ENCODE measurements at regions not wholly inside any gene's neighbourhood (a gene's known extent, or its start where the extent isn't known, plus 50 kb on each side); places are given as distances from the start of the nearest gene placed in this dataset.
"Not testable (repeated sequence)": the region's sequence is repeated elsewhere in the genome, so short reads cannot be mapped to it uniquely, and the experiment has no call there.

DNA sequence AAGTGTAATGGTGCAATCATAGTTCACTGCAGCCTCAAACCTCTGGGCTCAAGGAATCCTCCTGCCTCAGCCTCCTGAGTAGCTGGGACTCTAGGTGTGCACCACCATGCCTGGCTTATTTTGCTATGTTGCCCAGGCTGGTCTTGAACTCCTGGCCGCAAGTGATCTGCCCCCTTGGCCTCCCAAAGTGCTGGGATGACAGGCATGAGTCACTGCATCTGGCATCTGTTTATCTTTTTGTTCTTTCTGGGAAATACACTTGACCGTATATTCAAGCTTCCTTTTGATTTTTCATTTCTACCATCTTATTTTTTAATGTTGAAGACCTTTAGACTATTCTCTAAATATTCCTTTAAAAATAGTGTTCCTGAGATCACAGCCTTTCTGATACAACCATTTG, 82.4 kb upstream of the OSBPL8 start:
- H3K4me1 Mint-ChIP-seq: peaks cover 6% of the 10 kb centered on the region
- H3K36me3 Mint-ChIP-seq: no peaks in the 10 kb centered on the region
- no peak overlapping the region for H3K4me3 Mint-ChIP-seq
- H3K9me3 Mint-ChIP-seq: no peaks in the 10 kb centered on the region
- DNase-seq: no peak
- H3K27me3 Mint-ChIP-seq: no peaks in the 10 kb centered on the region
- no peak overlapping the region for H3K27ac Mint-ChIP-seq

DNA sequence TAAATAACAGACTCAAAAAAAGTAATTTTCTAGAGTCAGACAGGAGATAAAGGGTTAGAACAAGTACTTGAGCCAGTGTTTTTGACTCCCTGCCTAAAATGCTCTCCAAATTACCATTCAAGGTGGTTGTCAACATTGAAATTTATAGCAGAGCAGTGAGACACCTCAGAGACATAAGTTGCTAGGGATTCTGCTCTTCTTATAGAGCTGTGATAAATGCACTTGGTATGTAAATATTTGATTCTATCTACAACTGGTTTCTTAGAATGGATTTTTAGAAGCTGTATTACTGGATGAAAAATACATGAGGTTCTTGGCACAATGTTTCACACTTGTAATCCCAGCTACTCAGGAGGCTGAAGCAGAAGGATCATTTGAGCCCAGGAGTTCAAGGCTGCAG, 83.9 kb upstream of the OSBPL8 start:
- no peak overlapping the region for H3K4me3 Mint-ChIP-seq
- no peak for DNase-seq
- H3K27me3 Mint-ChIP-seq: no peaks in the 10 kb centered on the region
- no peaks in the 10 kb centered on the region for H3K36me3 Mint-ChIP-seq
- H3K27ac Mint-ChIP-seq: no peak overlapping the region
- H3K9me3 Mint-ChIP-seq: no peaks in the 10 kb centered on the region
- peaks cover 3% of the 10 kb centered on the region for H3K4me1 Mint-ChIP-seq

DNA sequence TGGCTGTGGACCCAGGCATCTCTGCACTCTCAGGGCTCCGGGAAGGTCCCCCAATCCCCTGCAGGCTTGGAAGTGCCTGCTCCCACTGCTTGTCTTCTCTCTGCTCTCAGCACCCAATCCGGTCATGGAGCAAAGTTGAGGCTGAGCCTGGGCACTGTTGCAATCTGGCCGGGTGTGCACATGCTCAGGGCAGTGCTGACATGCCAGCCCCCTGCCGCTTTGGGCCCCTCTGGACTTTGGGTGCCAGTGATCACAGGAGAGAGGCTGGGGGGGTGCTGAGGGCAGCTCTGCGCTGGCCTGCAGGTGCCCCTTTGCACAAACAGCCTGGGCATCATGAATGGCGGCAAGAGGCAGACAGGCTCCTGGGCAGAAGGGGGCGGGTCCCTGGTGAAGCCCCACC, 85.4 kb upstream of the OSBPL8 start:
- no peak overlapping the region for H3K27ac Mint-ChIP-seq
- no peak overlapping the region for H3K4me3 Mint-ChIP-seq
- H3K36me3 Mint-ChIP-seq: no peaks in the 10 kb centered on the region
- no peaks in the 10 kb centered on the region for H3K4me1 Mint-ChIP-seq
- no peaks in the 10 kb centered on the region for H3K27me3 Mint-ChIP-seq
- H3K9me3 Mint-ChIP-seq: no peaks in the 10 kb centered on the region
- no peak for DNase-seq

DNA sequence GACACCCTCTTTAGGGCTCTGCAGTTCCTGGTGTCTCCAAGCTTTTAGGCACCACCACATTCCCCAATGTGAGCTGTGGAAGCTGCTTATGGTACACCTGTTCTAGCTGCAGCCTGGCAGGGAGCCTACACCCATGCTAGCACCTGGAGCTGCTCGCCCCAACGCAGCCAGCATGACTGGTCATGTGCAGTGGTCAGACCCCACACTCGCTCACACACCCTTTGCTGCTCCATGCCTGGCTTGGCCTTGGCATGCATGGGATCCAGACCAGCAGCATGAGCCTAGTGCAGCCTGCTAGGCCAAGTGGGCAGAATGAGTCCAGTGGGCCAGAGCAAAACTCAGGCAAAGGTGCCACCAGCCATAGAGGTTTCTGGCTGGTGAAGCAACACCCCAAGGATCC, 86.4 kb upstream of the OSBPL8 start:
- DNase-seq: no peak
- H3K27ac Mint-ChIP-seq: no peak overlapping the region
- no peaks in the 10 kb centered on the region for H3K4me1 Mint-ChIP-seq
- H3K4me3 Mint-ChIP-seq: no peak overlapping the region
- H3K36me3 Mint-ChIP-seq: no peaks in the 10 kb centered on the region
- no peaks in the 10 kb centered on the region for H3K27me3 Mint-ChIP-seq
- H3K9me3 Mint-ChIP-seq: no peaks in the 10 kb centered on the region

DNA sequence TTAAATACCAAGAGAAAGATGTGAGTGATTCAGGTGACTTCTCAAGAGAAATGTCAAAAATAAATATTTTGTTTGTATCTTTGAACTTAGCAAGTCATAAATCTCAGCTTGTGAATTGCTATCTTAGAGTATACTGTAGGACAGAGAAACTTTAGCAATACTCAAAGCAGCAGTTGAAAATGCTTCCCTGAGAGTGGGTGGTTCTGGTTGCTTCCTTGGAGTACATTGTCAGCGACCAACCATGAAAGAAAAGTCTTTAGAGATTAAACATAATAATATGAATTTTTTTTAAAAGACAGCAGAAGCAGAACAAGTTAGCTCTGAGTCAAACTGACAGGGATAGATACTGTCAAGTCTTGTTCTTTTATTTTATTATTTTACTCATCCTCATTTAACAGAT, 86.8 kb upstream of the OSBPL8 start:
- H3K4me3 Mint-ChIP-seq: no peak overlapping the region
- no peak overlapping the region for H3K27ac Mint-ChIP-seq
- H3K36me3 Mint-ChIP-seq: no peaks in the 10 kb centered on the region
- no peaks in the 10 kb centered on the region for H3K27me3 Mint-ChIP-seq
- H3K4me1 Mint-ChIP-seq: no peaks in the 10 kb centered on the region
- no peak for DNase-seq
- no peaks in the 10 kb centered on the region for H3K9me3 Mint-ChIP-seq

DNA sequence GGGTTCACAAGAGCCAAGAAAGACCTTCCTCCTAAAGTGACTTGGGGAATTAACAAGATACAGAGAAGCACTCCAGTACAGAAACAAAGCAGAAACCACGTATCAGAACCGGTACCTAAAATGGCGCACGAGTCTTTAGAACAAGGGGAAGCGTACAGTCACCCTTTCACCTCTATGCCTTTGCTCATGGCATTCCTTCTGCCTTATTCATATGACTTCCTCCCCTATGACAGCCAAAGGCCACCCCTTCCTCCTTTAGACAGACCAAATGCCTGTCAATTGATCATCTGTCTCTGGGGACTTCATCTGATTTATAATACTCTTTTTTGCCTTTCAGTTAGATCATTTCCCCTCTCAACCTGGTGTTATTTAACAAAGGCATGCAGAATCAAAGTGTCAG, 89.5 kb upstream of the OSBPL8 start:
- DNase-seq: no peak
- Mint-ChIP-seq H3K36me3 (no peaks in the 10 kb centered on the region), H3K27me3 (no peaks in the 10 kb centered on the region), H3K4me1 (no peaks in the 10 kb centered on the region), H3K4me3 (no peak overlapping the region), H3K9me3 (no peaks in the 10 kb centered on the region), H3K27ac (no peak overlapping the region)

DNA sequence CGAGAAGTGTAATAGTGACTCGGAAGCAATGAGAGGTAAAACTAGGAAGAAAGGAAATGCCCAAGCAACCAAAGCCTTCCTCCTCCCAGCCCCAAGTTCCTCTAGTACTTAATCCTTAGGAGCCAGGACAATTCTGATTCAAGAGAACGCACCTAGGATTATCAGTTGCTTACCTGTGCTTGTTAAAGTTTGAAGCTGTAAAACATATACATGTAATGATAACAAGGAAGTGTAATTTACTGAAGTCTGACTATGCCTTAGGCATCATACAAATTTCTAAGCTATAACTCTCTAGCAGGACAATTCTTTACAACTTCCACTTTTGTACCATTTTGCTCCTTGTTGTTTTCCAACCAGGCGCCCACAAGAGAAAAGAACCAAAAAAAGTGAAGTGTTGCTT, 92.8 kb upstream of the OSBPL8 start:
- Mint-ChIP-seq H3K27ac (no peak overlapping the region), H3K36me3 (no peaks in the 10 kb centered on the region), H3K4me3 (no peak overlapping the region), H3K9me3 (no peaks in the 10 kb centered on the region), H3K27me3 (no peaks in the 10 kb centered on the region), H3K4me1 (no peaks in the 10 kb centered on the region)
- no peak for DNase-seq

DNA sequence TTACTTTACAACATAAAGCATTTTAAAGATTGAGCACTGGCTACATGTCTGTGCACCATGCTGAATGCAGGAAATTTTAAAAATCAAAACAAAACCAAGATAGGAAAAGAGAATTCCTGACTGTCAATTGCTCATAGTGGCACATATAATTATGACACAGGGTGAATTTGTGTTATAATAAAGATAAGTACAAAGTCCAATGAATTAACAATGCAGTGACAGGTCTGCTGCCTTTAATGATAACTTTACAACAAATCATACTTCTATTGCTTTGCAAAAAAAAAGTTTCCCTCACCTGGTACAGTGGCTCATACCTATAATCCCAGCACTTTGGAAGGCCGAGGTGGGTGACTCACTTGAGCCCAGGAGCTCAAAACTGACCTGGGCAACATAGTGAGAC, 93.8 kb upstream of the OSBPL8 start:
- Mint-ChIP-seq H3K4me3 (no peak overlapping the region), H3K9me3 (peaks cover 3% of the 10 kb centered on the region), H3K27ac (no peak overlapping the region), H3K36me3 (no peaks in the 10 kb centered on the region), H3K27me3 (no peaks in the 10 kb centered on the region), H3K4me1 (no peaks in the 10 kb centered on the region)
- no peak for DNase-seq

DNA sequence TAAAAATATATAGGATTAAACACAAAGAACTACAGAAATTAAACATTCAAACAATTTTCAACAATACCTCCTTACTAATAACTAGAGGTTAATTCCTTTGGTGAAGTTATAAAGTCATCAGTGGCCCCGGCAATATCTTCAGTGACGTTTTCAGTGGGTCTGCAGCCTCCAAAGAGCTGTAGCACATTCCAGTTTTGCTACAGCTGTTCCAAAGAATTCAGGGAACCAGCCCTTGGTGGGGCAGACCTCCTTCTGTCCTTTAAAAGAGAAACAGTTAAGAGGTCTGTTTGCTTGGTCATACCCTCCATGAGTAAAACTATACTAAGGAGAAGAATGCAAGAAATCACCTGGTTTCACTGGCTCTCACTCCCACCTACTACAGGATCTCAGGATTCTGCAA, 99.2 kb upstream of the ZDHHC17 start:
- peaks cover 8% of the 10 kb centered on the region for H3K4me1 Mint-ChIP-seq
- no peaks in the 10 kb centered on the region for H3K9me3 Mint-ChIP-seq
- peaks cover 4% of the 10 kb centered on the region for H3K27me3 Mint-ChIP-seq
- H3K4me3 Mint-ChIP-seq: no peak overlapping the region
- no peak overlapping the region for H3K27ac Mint-ChIP-seq
- no peaks in the 10 kb centered on the region for H3K36me3 Mint-ChIP-seq
- DNase-seq: no peak

DNA sequence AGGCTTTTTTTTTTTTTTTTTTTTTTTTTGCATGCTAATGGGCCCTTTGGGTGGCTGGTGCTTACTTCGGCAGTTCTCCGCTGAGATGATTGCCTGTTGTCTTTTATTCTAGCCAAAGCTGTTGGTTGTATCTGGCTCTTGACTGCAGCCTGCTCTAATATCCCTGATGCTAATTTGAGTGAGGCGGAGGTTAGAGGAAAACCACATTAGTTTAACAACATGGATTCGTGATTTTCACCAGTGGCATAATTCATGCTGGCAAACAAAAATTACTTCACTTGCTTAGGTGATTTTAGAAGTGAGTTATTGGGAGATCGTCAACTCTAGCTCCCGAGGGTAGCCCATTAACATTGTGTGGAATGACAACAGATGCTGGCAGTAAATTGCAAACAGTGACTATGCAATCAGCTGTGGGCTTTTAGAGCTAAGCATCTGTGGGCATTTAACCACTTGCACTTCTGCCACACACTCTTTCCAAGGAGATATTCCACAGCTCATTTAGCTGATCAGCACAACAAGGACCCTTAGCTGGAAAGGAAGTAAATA, 97.6 kb upstream of the ZDHHC17 start:
- H3K4me1 Mint-ChIP-seq: peaks cover 8% of the 10 kb centered on the region
- no peaks in the 10 kb centered on the region for H3K9me3 Mint-ChIP-seq
- H3K27me3 Mint-ChIP-seq: peaks cover 4% of the 10 kb centered on the region
- H3K27ac Mint-ChIP-seq: no peak overlapping the region
- H3K36me3 Mint-ChIP-seq: no peaks in the 10 kb centered on the region
- no peak for DNase-seq
- H3K4me3 Mint-ChIP-seq: no peak overlapping the region

DNA sequence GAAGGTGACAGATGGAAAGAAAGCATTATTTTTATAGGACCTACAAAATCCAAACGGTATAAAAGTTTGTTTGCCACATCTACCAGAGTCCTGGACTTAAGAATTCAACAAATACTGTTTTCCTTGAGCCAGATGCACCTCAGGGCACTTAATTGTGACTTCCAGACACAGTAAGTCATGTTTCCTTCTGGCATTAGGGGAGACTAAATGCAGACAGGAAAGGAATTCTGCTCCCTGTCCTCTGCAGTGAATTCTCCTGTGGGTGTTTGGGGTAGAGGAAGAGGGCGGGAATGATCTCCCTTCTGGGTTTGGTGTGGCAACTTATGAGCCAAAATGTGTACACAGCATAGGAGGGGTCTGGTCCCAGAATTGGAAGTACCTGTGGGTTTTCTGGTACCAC, 93.9 kb upstream of the ZDHHC17 start:
- no peak for DNase-seq
- H3K4me3 Mint-ChIP-seq: no peak overlapping the region
- H3K36me3 Mint-ChIP-seq: no peaks in the 10 kb centered on the region
- no peaks in the 10 kb centered on the region for H3K9me3 Mint-ChIP-seq
- H3K27me3 Mint-ChIP-seq: no peaks in the 10 kb centered on the region
- H3K27ac Mint-ChIP-seq: no peak overlapping the region
- peaks cover 8% of the 10 kb centered on the region for H3K4me1 Mint-ChIP-seq

DNA sequence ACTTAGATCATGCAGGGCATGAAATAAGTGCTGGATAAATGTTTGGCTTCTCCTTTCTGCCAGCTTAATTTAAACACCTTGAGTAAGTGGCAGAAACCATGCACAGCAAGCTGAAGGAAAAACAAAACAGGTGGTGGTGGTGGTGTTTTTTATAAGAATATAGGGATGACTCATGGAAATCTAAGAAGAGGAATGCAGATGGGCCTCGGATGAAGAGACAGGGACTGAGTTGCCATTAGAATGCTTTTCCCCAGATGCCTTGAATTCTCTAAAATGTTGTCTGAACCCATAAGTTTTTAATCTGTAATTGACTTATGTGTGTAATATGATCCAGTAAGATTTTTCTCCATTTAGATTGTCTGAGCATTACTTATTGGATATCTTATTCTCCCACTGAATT, 93.1 kb upstream of the ZDHHC17 start:
- Mint-ChIP-seq H3K4me3 (no peak overlapping the region), H3K4me1 (peaks cover 3% of the 10 kb centered on the region), H3K27me3 (no peaks in the 10 kb centered on the region), H3K27ac (no peak overlapping the region), H3K9me3 (no peaks in the 10 kb centered on the region), H3K36me3 (no peaks in the 10 kb centered on the region)
- DNase-seq: no peak

DNA sequence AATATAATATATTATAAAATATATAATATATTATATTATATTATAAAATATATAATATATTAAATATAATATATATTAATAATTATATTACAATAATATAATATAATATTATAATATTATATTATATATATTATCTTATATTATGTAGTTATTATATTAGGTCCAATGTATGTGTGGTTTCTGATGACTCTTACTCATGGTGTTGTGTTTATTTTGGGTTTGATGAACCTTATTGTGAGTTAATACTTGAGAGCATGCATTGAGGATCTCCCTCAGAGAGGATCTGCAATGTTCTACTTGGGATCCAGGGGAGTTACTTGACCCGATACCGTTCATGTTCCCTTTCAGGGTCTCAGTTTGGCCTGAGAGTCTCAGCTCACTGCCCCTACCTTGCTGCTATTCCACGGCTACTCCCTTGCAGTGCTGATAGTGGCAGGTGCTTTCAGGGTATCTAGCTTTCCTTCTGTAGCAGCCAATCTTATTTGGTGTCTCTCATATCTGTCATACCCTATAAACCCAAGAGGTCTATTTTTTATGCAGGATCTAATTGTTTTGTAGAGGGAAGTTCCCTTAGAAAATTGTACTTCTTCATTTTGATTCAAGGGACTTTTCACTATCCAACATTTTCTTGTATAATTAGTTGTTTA, 89.1 kb upstream of the ZDHHC17 start:
- Mint-ChIP-seq H3K9me3 (no peaks in the 10 kb centered on the region), H3K27ac (no peak overlapping the region), H3K4me3 (no peak overlapping the region), H3K4me1 (no peaks in the 10 kb centered on the region), H3K36me3 (no peaks in the 10 kb centered on the region), H3K27me3 (no peaks in the 10 kb centered on the region)
- DNase-seq: no peak

DNA sequence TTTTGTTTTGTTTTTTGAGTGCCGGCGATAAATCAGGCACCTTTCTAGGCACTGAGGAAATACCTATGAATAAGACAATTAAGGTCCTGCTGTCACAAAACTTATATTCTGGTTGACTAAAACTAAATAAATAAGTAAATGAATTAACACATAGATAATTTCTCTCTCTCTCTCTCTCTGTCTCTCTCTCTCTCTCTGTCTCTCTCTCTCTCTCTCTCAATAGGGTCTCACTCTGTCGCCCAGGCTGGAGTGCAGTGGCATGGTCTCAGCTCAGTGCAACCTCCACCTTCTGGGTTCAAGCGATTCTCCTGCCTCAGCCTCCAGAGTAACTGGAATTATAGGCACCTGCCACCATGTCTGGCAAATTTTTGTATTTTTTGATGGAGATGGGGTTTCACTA, 87.7 kb upstream of the ZDHHC17 start:
- not testable (repeated sequence) for DNase-seq, H3K27ac Mint-ChIP-seq, H3K4me1 Mint-ChIP-seq, H3K4me3 Mint-ChIP-seq, H3K27me3 Mint-ChIP-seq, H3K36me3 Mint-ChIP-seq, H3K9me3 Mint-ChIP-seq

DNA sequence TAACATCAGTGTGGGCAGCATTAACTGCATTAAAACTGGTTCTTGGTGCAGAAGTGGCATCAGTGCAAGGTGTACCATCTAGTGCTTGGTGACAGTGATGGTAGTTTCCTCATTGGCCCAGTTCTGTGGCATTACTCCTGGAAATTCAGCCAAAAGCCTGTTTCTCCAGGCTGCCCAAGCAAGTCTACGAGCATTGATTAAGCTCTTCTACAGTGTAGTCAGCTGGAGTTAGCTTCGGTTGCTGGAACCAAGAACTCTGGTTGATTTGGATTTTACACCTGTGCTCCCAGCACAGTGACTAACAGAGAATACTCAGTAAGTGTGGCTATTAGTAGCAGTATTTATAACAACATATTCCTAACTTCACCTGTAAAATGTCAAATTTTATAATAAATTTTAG, 84.9 kb upstream of the ZDHHC17 start:
- H3K27me3 Mint-ChIP-seq: no peaks in the 10 kb centered on the region
- H3K36me3 Mint-ChIP-seq: no peaks in the 10 kb centered on the region
- H3K27ac Mint-ChIP-seq: no peak overlapping the region
- no peak overlapping the region for H3K4me3 Mint-ChIP-seq
- DNase-seq: no peak
- no peaks in the 10 kb centered on the region for H3K4me1 Mint-ChIP-seq
- no peaks in the 10 kb centered on the region for H3K9me3 Mint-ChIP-seq

DNA sequence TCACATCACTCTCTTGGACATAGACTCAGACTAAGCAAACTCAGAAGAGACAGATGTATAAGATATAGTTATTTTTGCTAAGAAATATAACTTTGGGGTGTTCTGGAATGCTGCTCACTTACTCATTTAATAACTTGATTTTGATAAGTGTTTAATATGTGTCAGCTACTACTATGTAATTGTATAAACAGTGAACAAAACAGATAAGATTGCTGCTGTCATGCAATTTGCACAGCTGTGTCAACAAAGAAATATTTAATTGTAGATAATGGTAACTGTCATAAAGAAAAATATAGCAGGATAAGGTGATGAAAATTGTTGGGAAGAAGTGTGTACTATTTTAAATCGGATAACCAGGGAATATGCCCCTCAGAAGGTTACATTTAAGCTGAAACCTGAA, 84.1 kb upstream of the ZDHHC17 start:
- no peak overlapping the region for H3K4me3 Mint-ChIP-seq
- no peaks in the 10 kb centered on the region for H3K27me3 Mint-ChIP-seq
- no peak overlapping the region for H3K27ac Mint-ChIP-seq
- no peaks in the 10 kb centered on the region for H3K9me3 Mint-ChIP-seq
- no peaks in the 10 kb centered on the region for H3K36me3 Mint-ChIP-seq
- no peaks in the 10 kb centered on the region for H3K4me1 Mint-ChIP-seq
- DNase-seq: no peak

DNA sequence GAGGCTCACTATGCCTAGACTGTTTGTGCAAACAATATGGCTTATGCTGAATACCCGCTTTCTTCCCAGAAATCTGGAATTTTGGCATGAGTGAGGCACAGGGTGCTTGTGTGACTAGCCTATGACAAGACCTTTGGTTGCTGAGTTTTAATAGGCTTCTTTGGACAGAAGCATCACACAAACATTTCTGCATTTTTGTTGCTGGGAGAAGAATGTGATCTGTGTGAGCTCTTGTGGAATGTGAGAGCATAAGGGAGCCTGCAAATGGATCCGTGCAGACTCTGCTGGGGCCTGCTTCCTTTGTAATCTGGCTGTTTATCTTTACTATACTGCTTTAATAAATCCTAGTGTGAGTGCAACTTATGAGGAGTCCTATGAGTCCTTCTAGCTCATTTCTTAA, 83.0 kb upstream of the ZDHHC17 start:
- DNase-seq: no peak
- Mint-ChIP-seq H3K4me3 (no peak overlapping the region), H3K4me1 (peaks cover 5% of the 10 kb centered on the region), H3K27me3 (no peaks in the 10 kb centered on the region), H3K9me3 (no peaks in the 10 kb centered on the region), H3K27ac (no peak overlapping the region), H3K36me3 (no peaks in the 10 kb centered on the region)

Data from activated naive CD8-positive, alpha-beta T cell treated with anti-CD3 and anti-CD28 coated beads for 36 hours (primary cell).